Liver (tissue), 8 donors: ENCODE measurements at regions not wholly inside any gene's neighbourhood (a gene's known extent, or its start where the extent isn't known, plus 50 kb on each side); places are given as distances from the start of the nearest gene placed in this dataset.

Source experiments
- DNase-seq: peaks from one replicate; pipeline ENCODE4 v3.0.0-alpha.2; 2017; ENCODE audit warnings: low spot score
- H3K27ac ChIP-seq, 2 donors: one replicate each; pipeline ENCODE4 v1.7.0; 2013; ENCODE audit warnings: inconsistent platforms in 2 of 2, low read length in 2 of 2, control low read depth in 1 of 2, low read depth in 1 of 2, mild to moderate bottlenecking in 1 of 2
- H3K27me3 ChIP-seq, 4 donors: one replicate each; pipeline versions ENCODE4 v1.6.1 to v1.7.0; 2013; ENCODE audit warnings: low read length in 3 of 4, inconsistent platforms in 1 of 4, mild to moderate bottlenecking in 1 of 4, moderate library complexity in 1 of 4; ENCODE audit not compliant: control insufficient read depth in 4 of 4, insufficient read depth in 4 of 4
- H3K36me3 ChIP-seq, 4 donors: one replicate each; pipeline versions ENCODE4 v1.6.1 to v1.7.0; 2013; ENCODE audit warnings: low read length in 3 of 4, mild to moderate bottlenecking in 3 of 4, low read depth in 1 of 4, moderate library complexity in 1 of 4; ENCODE audit not compliant: control insufficient read depth in 4 of 4, insufficient read depth in 3 of 4
- H3K4me1 ChIP-seq, 4 donors: one replicate each; pipeline versions ENCODE4 v1.6.1 to v1.7.0; 2013; ENCODE audit warnings: low read length in 3 of 4, mild to moderate bottlenecking in 3 of 4, moderate library complexity in 1 of 4; ENCODE audit not compliant: control insufficient read depth in 4 of 4, insufficient read depth in 4 of 4
- H3K4me3 ChIP-seq, 3 donors: one replicate each; pipeline versions ENCODE4 v1.6.1 to v1.7.0; 2013; ENCODE audit warnings: low read length in 3 of 3, control low read depth in 1 of 3, low read depth in 1 of 3, mild to moderate bottlenecking in 1 of 3
- H3K9ac ChIP-seq, 2 donors: one replicate each; pipeline ENCODE4 v1.7.0; 2013; ENCODE audit warnings: low read length in 2 of 2, mild to moderate bottlenecking in 2 of 2, moderate library complexity in 2 of 2, control low read depth in 1 of 2, low read depth in 1 of 2
- H3K9me3 ChIP-seq, 4 donors: one replicate each; pipeline versions ENCODE4 v1.6.1 to v1.7.0; 2013; ENCODE audit warnings: low read length in 3 of 4; ENCODE audit not compliant: control insufficient read depth in 4 of 4
- ATF3 ChIP-seq: IDR thresholded peaks from 2 replicates; pipeline ENCODE4 v1.6.1; 2016; ENCODE audit warnings: antibody characterized with exemption
- EGR1 ChIP-seq, 2 donors: IDR thresholded peaks; 2 replicates each; pipeline ENCODE4 v1.6.1; 2016 to 2018; ENCODE audit warnings: antibody characterized with exemption in 2 of 2, low read depth in 2 of 2
- FOXA1 ChIP-seq: IDR thresholded peaks from 2 replicates; pipeline ENCODE4 v1.6.1; 2016; ENCODE audit warnings: antibody characterized with exemption
- FOXA2 ChIP-seq: IDR thresholded peaks from 2 replicates; pipeline ENCODE4 v1.6.1; 2016; ENCODE audit warnings: antibody characterized with exemption
- GABPA ChIP-seq, 2 donors: IDR thresholded peaks in 1 of 2; conservative IDR thresholded peaks in 1 of 2; 2 replicates each; pipeline ENCODE4 v1.6.1; 2016; ENCODE audit warnings: antibody characterized with exemption in 2 of 2, mild to moderate bottlenecking in 1 of 2, moderate library complexity in 1 of 2
- HNF4A ChIP-seq, 2 donors: conservative IDR thresholded peaks; 2 replicates each; pipeline ENCODE4 v1.6.1; 2016; ENCODE audit warnings: antibody characterized with exemption in 2 of 2, mild to moderate bottlenecking in 2 of 2
- HNF4G ChIP-seq: IDR thresholded peaks from 2 replicates; pipeline ENCODE4 v1.6.1; 2016; ENCODE audit warnings: antibody characterized with exemption
- JUND ChIP-seq, 2 donors: IDR thresholded peaks; 2 replicates each; pipeline ENCODE4 v1.6.1; 2016; ENCODE audit warnings: antibody characterized with exemption in 2 of 2
- MAX ChIP-seq: IDR thresholded peaks from 2 replicates; pipeline ENCODE4 v1.6.1; 2016; ENCODE audit warnings: antibody characterized with exemption
- NR2F2 ChIP-seq: IDR thresholded peaks from 2 replicates; pipeline ENCODE4 v1.6.1; 2016; ENCODE audit warnings: antibody characterized with exemption
- RAD21 ChIP-seq, 2 donors: IDR thresholded peaks; 2 replicates each; pipeline ENCODE4 v1.6.1; 2016; ENCODE audit warnings: antibody characterized with exemption in 2 of 2, mild to moderate bottlenecking in 2 of 2
- RXRA ChIP-seq, 2 donors: IDR thresholded peaks; 2 replicates each; pipeline ENCODE4 v1.6.1; 2017 to 2018; ENCODE audit warnings: antibody characterized with exemption in 2 of 2, mild to moderate bottlenecking in 1 of 2
- SP1 ChIP-seq: IDR thresholded peaks from 2 replicates; pipeline ENCODE4 v1.6.1; 2018; ENCODE audit warnings: antibody characterized with exemption, mild to moderate bottlenecking
- TAF1 ChIP-seq: conservative IDR thresholded peaks from 2 replicates; pipeline ENCODE4 v1.6.1; 2016; ENCODE audit warnings: antibody characterized with exemption, mild to moderate bottlenecking
- YY1 ChIP-seq: IDR thresholded peaks from 2 replicates; pipeline ENCODE4 v1.6.1; 2016; ENCODE audit warnings: antibody characterized with exemption, mild to moderate bottlenecking
- whole genome bisulfite sequencing: extraction: QIAGEN DNeasy Blood & Tissue Kit; methylation state at CpG from one replicate; pipeline ENCODE4 v1.1.7; 2013; 5-methylcytosine and 5-hydroxymethylcytosine counted together
- TF ChIP-seq, protein P1 (sequence below): IDR thresholded peaks from 2 replicates; pipeline ENCODE4 v1.6.1; 2016; ENCODE audit warnings: antibody characterized with exemption
- TF ChIP-seq, protein P2 (sequence below): IDR thresholded peaks from 2 replicates; pipeline ENCODE4 v1.6.1; 2016; ENCODE audit warnings: antibody characterized with exemption, mild to moderate bottlenecking
- TF ChIP-seq, protein P3 (sequence below): fragments of 150-350 bp; IDR thresholded peaks from 2 replicates; pipeline ENCODE4 v1.5.1; 2017; ENCODE audit warnings: improper control_type of control experiment, low read depth, low read length; ENCODE audit not compliant: missing input control
- donor health status: healthy.
- donor health status: healthy.
- donor health status: healthy.
- donor health status: healthy.
- donor health status: healthy.

DNA sequence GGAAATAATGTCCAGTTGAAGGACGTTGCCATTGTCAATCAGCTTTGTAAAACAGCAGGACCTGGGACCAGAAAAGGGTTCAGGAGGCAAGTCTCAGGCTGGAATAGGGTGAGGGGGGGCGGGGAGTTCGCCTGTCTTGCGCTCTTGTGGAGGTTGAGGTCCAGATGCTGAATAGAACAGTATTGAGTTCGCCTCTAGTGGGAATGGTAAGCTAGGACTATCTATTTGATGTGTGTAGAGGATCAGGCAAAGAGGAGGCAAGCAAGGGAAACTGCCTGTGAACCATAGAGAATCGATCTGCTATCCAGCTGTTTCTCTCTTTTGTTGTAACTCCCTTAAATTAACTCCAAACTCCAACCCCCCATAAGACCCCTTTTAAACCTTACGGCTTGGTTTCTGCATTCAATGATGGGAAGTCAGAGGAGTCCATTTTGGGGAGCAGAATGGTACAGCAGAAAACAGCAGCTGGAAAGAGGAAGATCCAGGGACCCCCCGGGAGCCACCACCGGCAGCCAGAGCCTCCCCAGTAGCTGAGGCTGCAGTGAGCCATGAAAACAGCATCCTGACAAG lies 133.7 kb downstream of the SLC28A3 start:
- Histone ChIP-seq H3K27me3 (no peaks in the 10 kb centered on the region), H3K9ac (no peak overlapping the region), H3K9me3 (no peaks in the 10 kb centered on the region), H3K36me3 (no peaks in the 10 kb centered on the region), H3K27ac (no peak overlapping the region), H3K4me3 (no peak overlapping the region), H3K4me1 (no peaks in the 10 kb centered on the region)
- no peak for DNase-seq
- TF ChIP-seq EGR1 (IDR thresholded peaks at IDR 0.05; ENCODE audit: low read depth in 2 of 2), result no peak
- no peak for TF ChIP-seq NR2F2
- no peak for TF ChIP-seq RAD21 (IDR thresholded peaks at IDR 0.05)
- TF ChIP-seq, protein P1, sequence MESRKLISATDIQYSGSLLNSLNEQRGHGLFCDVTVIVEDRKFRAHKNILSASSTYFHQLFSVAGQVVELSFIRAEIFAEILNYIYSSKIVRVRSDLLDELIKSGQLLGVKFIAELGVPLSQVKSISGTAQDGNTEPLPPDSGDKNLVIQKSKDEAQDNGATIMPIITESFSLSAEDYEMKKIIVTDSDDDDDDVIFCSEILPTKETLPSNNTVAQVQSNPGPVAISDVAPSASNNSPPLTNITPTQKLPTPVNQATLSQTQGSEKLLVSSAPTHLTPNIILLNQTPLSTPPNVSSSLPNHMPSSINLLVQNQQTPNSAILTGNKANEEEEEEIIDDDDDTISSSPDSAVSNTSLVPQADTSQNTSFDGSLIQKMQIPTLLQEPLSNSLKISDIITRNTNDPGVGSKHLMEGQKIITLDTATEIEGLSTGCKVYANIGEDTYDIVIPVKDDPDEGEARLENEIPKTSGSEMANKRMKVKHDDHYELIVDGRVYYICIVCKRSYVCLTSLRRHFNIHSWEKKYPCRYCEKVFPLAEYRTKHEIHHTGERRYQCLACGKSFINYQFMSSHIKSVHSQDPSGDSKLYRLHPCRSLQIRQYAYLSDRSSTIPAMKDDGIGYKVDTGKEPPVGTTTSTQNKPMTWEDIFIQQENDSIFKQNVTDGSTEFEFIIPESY, result no peak
- no peak for TF ChIP-seq HNF4G
- TF ChIP-seq ATF3, result no peak
- no peak for TF ChIP-seq YY1
- no peak for TF ChIP-seq SP1
- no peak for TF ChIP-seq HNF4A (conservative IDR thresholded peaks at IDR 0.05)
- no peak for TF ChIP-seq GABPA (IDR thresholded peaks at IDR 0.05 in 1 of 2, conservative IDR thresholded peaks at IDR 0.05 in 1 of 2)
- TF ChIP-seq TAF1, result no peak
- no peak for TF ChIP-seq FOXA1
- TF ChIP-seq, protein P2, sequence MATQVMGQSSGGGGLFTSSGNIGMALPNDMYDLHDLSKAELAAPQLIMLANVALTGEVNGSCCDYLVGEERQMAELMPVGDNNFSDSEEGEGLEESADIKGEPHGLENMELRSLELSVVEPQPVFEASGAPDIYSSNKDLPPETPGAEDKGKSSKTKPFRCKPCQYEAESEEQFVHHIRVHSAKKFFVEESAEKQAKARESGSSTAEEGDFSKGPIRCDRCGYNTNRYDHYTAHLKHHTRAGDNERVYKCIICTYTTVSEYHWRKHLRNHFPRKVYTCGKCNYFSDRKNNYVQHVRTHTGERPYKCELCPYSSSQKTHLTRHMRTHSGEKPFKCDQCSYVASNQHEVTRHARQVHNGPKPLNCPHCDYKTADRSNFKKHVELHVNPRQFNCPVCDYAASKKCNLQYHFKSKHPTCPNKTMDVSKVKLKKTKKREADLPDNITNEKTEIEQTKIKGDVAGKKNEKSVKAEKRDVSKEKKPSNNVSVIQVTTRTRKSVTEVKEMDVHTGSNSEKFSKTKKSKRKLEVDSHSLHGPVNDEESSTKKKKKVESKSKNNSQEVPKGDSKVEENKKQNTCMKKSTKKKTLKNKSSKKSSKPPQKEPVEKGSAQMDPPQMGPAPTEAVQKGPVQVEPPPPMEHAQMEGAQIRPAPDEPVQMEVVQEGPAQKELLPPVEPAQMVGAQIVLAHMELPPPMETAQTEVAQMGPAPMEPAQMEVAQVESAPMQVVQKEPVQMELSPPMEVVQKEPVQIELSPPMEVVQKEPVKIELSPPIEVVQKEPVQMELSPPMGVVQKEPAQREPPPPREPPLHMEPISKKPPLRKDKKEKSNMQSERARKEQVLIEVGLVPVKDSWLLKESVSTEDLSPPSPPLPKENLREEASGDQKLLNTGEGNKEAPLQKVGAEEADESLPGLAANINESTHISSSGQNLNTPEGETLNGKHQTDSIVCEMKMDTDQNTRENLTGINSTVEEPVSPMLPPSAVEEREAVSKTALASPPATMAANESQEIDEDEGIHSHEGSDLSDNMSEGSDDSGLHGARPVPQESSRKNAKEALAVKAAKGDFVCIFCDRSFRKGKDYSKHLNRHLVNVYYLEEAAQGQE, result no peak
- TF ChIP-seq MAX, result no peak
- TF ChIP-seq JUND (IDR thresholded peaks at IDR 0.05), result no peak
- TF ChIP-seq, protein P3, sequence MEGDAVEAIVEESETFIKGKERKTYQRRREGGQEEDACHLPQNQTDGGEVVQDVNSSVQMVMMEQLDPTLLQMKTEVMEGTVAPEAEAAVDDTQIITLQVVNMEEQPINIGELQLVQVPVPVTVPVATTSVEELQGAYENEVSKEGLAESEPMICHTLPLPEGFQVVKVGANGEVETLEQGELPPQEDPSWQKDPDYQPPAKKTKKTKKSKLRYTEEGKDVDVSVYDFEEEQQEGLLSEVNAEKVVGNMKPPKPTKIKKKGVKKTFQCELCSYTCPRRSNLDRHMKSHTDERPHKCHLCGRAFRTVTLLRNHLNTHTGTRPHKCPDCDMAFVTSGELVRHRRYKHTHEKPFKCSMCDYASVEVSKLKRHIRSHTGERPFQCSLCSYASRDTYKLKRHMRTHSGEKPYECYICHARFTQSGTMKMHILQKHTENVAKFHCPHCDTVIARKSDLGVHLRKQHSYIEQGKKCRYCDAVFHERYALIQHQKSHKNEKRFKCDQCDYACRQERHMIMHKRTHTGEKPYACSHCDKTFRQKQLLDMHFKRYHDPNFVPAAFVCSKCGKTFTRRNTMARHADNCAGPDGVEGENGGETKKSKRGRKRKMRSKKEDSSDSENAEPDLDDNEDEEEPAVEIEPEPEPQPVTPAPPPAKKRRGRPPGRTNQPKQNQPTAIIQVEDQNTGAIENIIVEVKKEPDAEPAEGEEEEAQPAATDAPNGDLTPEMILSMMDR, result no peak
- TF ChIP-seq FOXA2, result no peak
- TF ChIP-seq RXRA (IDR thresholded peaks at IDR 0.05), result no peak
- WGBS, result 78% methylated on average over 9 of the region's 9 CpGs
